HG03575 (cell line): ENCODE measurements at regions not wholly inside any gene's neighbourhood (a gene's known extent, or its start where the extent isn't known, plus 50 kb on each side); places are given as distances from the start of the nearest gene placed in this dataset.

Source experiments
- ATAC-seq: cut with Tn5 transposase; IDR thresholded peaks from one replicate; pipeline ENCODE4 v1.9.1; 2021; ENCODE audit not compliant: unreplicated experiment, insufficient number of reproducible peaks, low FRiP score; ENCODE audit errors: extremely low read depth

GRCh38 chr7:156082048-156083040 lies 270.1 kb upstream of the SHH start:
- ATAC-seq = no peak

- ATAC-seq = no peak
Observed at GRCh38 chr7:156080596-156080995, 268.3 kb upstream of the SHH start.

- ATAC-seq = no peak
Observed at GRCh38 chr7:156080046-156080445, 267.8 kb upstream of the SHH start.

- ATAC-seq = no peak
Observed at GRCh38 chr7:156079156-156079555, 266.9 kb upstream of the SHH start.

- no peak for ATAC-seq
Observed at GRCh38 chr7:156074982-156075615, 262.8 kb upstream of the SHH start.

- no peak for ATAC-seq
Observed at GRCh38 chr7:156074084-156074483, 261.8 kb upstream of the SHH start.

GRCh38 chr7:156073366-156074052 lies 261.2 kb upstream of the SHH start:
- no peak for ATAC-seq

- no peak for ATAC-seq
Observed at GRCh38 chr7:156071612-156072011, 259.3 kb upstream of the SHH start.

GRCh38 chr7:156069891-156070290 lies 257.6 kb upstream of the SHH start:
- no peak for ATAC-seq

- ATAC-seq = no peak
Observed at GRCh38 chr7:156067156-156067555, 254.9 kb upstream of the SHH start.

- ATAC-seq = no peak
Observed at GRCh38 chr7:156065400-156065799, 253.1 kb upstream of the SHH start.

GRCh38 chr7:156064971-156065386 lies 252.7 kb upstream of the SHH start:
- no peak for ATAC-seq

- no peak for ATAC-seq
Observed at GRCh38 chr7:156063241-156063810, 251.1 kb upstream of the SHH start.

GRCh38 chr7:156062286-156062685 lies 250.0 kb upstream of the SHH start:
- no peak for ATAC-seq

- ATAC-seq = no peak
Observed at GRCh38 chr7:156061689-156062255, 249.5 kb upstream of the SHH start.

- ATAC-seq = no peak
Observed at GRCh38 chr7:156060925-156061324, 248.7 kb upstream of the SHH start.

- no peak for ATAC-seq
Observed at GRCh38 chr7:156059369-156059768, 247.1 kb upstream of the SHH start.

GRCh38 chr7:156058248-156058647 lies 246.0 kb upstream of the SHH start:
- ATAC-seq = no peak

- no peak for ATAC-seq
Observed at GRCh38 chr7:156056534-156056933, 244.3 kb upstream of the SHH start.
